Brain microvascular endothelial cell (primary cell): ENCODE measurements at regions not wholly inside any gene's neighbourhood (a gene's known extent, or its start where the extent isn't known, plus 50 kb on each side); places are given as distances from the start of the nearest gene placed in this dataset.
A peak's percentile ranks its signal among the peaks of the same experiment; 100 is the strongest.

ENCODE experiments used
- DNase-seq: peaks from one replicate; pipeline ENCODE4 v3.0.0-alpha.2; 2020
- H3K27ac ChIP-seq: fragments of 250-450 bp; sonication (Bioruptor Pico); 2 replicates; pipeline ENCODE4 v1.5.1; 2020; ENCODE audit warnings: mild to moderate bottlenecking, moderate library complexity
- H3K27me3 ChIP-seq: fragments of 250-450 bp; sonication (Bioruptor Pico); replicated peaks from 2 replicates; pipeline ENCODE4 v1.5.1; 2020; ENCODE audit warnings: mild to moderate bottlenecking
- H3K36me3 ChIP-seq: fragments of 250-450 bp; sonication (Bioruptor Pico); replicated peaks from 2 replicates; pipeline ENCODE4 v1.5.1; 2020; ENCODE audit warnings: mild to moderate bottlenecking
- H3K4me3 ChIP-seq: 2 replicates; pipeline ENCODE4 v1.5.1; 2011; ENCODE audit warnings: low read depth, mild to moderate bottlenecking, control low read depth, low read length, moderate library complexity
- in situ Hi-C: cut with HindIII; loops from 2 replicates; pipeline ENCODE4 v1.10.0; 2017; ENCODE audit warnings: low sequenced_read_pairs, low pct_ligation_motif_present
- TF ChIP-seq, protein P1 (sequence below): IDR thresholded peaks from 2 replicates; pipeline ENCODE4 v1.5.1; 2011; ENCODE audit warnings: low read depth, mild to moderate bottlenecking, moderate library complexity, low read length, control low read depth, inconsistent platforms; ENCODE audit errors: missing control alignments

DNA sequence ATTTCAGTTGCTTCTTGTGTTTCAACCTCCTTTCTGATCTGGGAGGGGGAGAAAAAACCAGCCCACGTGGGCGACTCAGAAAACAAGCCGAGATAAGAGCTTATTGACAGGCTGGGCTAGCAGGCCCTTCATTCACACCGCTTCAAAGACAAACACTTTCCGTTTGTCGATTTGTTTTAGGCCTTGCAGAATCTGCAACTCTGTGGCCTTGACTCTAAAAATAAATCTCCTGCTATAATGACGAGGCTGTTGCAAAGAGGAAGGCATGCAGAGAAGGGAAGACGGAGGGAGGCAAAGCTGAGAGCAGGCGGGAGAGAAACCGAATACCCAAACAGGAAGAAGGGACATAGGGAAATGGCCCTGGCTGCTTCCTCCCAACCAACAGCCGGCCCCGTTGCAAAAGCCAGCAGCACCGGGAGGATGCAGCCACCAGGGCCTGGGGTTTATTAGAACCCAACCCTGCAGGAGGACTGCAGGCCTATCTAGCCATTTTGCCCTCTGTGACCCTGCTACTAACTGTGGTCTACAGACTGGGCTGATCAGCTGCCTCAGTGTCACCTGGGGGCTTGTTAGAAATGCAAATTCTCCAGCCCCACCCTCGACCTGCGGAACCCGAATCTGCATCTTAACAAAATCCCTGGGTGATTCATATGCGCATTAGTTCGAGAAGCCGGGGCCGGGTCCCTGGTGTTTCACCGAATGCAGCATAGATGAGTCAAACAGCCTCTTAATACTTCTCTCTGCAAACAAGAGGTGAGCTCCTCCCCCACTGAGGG is 325.5 kb downstream of the BCOR start:
- in situ Hi-C loops, result no loop called here
- TF ChIP-seq, protein P1, sequence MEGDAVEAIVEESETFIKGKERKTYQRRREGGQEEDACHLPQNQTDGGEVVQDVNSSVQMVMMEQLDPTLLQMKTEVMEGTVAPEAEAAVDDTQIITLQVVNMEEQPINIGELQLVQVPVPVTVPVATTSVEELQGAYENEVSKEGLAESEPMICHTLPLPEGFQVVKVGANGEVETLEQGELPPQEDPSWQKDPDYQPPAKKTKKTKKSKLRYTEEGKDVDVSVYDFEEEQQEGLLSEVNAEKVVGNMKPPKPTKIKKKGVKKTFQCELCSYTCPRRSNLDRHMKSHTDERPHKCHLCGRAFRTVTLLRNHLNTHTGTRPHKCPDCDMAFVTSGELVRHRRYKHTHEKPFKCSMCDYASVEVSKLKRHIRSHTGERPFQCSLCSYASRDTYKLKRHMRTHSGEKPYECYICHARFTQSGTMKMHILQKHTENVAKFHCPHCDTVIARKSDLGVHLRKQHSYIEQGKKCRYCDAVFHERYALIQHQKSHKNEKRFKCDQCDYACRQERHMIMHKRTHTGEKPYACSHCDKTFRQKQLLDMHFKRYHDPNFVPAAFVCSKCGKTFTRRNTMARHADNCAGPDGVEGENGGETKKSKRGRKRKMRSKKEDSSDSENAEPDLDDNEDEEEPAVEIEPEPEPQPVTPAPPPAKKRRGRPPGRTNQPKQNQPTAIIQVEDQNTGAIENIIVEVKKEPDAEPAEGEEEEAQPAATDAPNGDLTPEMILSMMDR, result peak; percentile 2
- no peak overlapping the region for H3K4me3 ChIP-seq
- H3K27ac ChIP-seq, result peak overlapping the region; percentile 39
- no peaks in the 10 kb centered on the region for H3K36me3 ChIP-seq
- no peaks in the 10 kb centered on the region for H3K27me3 ChIP-seq
- DNase-seq, result peak; percentile 64

DNA sequence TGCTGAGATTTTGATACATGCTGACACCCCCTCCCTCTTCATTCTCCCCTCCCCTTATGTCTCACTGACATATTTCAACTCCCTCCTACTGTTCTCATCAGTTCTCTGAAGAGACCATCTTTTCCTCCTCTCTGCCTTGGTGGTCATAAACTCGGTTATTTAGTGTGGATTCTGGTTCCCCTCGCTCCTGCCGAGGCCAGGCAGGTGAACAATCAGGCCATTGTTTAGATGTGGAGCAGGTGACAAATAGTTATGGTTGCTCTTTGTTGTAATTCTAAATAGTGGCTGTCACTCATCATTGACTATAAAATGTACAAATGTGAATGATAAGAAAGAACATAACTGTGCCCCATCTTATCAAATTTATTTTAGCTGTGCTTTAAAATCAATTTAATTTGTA is 324.6 kb downstream of the BCOR start:
- no peak overlapping the region for H3K4me3 ChIP-seq
- H3K36me3 ChIP-seq, result no peaks in the 10 kb centered on the region
- in situ Hi-C loops, result no loop called here
- TF ChIP-seq, protein P1, result no peak
- H3K27me3 ChIP-seq, result no peaks in the 10 kb centered on the region
- no peak for DNase-seq
- H3K27ac ChIP-seq, result no peak overlapping the region

DNA sequence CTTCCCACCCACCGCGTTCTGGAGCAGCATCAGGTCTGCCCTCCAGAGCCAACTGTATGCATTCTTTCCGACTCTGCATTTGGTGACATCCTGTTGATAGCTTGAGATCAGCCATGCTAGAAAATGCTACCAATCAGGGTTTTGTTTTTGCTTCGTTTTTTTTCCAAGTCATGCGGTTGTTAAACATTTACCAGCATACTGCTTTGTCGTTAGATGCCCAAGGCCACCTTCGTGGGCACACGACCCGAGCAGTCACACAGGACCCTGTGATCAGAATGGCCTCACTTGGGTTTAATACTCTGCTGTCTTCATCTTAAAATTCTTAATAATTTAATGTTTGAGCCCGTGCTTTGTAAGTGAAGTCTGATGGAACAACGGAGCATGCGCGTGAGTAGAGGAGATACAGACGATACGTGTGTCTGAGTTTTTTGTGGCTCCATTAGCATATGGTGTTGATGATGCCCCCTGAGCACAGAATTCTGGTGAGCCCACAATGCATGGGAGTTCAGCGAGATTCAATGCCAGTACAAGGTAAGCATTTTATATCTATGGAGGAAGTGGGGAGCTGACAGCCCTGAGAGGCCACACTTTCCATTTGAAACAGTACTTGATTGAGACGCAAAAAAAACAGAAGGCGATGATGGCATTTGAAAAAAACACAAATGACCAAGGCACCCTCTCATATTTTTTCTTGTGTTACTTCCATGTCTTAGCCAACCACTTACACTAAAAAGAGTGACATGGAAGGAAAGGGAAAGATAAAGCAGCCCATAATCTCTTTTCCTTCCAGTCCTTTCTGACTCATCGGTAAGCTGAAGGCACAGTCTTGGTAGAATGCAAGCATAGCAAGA is 323.6 kb downstream of the BCOR start:
- Histone ChIP-seq H3K27ac (no peak overlapping the region), H3K27me3 (no peaks in the 10 kb centered on the region), H3K36me3 (no peaks in the 10 kb centered on the region), H3K4me3 (no peak overlapping the region)
- in situ Hi-C loops, result no loop called here
- no peak for DNase-seq
- TF ChIP-seq, protein P1, result no peak

DNA sequence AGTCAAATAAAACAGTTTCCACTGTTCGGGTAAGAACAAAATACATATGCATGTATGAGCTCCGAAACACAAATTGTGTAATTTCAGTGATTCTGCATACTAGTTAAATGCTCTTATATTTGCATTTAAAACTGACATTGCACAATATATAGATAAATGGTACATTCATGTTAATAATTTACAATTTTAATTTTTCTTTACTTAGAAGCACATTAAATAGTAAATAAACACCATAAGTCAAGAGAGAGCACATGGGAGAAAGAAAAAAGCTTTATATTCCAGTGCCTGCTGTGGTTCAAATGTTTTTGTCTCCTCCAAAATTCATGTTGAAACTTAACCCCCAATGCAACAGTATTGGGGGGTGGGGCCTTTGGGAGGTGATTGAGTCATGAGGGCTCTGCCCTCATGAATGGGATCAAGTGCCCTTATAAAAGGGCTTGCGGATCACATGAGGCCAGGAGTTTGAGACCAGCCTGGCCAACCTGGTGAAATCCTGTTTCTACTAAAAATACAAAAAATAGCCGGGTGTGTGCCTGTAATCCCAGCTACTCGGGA is 322.9 kb downstream of the BCOR start:
- no peak overlapping the region for H3K4me3 ChIP-seq
- H3K27ac ChIP-seq, result no peak overlapping the region
- in situ Hi-C loops, result no loop called here
- TF ChIP-seq, protein P1, result no peak
- H3K27me3 ChIP-seq, result no peaks in the 10 kb centered on the region
- DNase-seq, result no peak
- no peaks in the 10 kb centered on the region for H3K36me3 ChIP-seq

DNA sequence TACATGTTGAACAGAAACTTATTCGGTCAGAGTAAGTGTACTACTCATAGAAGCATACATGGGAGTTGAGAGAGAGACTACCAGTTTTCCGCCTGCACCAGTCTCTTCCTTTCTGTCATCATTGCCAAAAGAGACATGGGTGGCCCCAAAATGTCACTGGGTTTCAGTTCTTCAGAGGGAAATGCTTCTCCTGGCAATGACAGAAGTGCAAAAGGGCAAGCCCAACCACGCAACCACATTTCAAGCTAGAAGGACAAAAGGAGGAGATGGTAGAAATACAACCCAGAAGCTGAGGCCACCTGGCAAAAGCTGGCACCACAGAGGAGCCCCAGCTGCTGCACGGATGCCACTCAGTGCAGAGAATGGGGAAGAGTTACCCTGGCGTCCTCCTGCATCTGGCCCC is 320.1 kb downstream of the BCOR start:
- in situ Hi-C loops, result no loop called here
- Histone ChIP-seq H3K4me3 (no peak overlapping the region), H3K27ac (no peak overlapping the region), H3K36me3 (no peaks in the 10 kb centered on the region), H3K27me3 (no peaks in the 10 kb centered on the region)
- TF ChIP-seq, protein P1, result no peak
- no peak for DNase-seq
